HS-5 (cell line): ENCODE measurements at regions not wholly inside any gene's neighbourhood (a gene's known extent, or its start where the extent isn't known, plus 50 kb on each side); places are given as distances from the start of the nearest gene placed in this dataset.

Experiments used
- DNase-seq: peaks from one replicate; pipeline ENCODE4 v3.0.0-alpha.2; 2012; ENCODE audit warnings: low read depth

DNA sequence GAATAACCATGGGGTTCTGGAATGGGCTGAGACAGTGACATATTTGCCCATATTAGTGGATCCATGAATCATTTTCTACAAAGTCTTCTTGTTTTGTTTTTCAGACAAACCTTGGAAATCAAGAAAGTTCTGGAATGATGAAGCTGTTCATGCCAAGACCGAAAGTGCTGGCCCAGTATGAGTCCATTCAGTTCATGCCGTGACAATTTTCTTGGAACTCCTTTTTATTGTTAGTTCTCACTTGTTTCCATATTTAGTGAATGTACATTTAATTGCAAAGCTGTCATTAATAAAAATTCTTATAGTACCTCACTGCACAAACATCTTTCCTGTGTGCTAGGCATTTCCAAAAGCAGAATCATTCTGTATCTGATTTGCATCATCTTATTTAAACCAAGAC lies 100.6 kb upstream of the KCNJ15 start:
- no peak for DNase-seq

DNA sequence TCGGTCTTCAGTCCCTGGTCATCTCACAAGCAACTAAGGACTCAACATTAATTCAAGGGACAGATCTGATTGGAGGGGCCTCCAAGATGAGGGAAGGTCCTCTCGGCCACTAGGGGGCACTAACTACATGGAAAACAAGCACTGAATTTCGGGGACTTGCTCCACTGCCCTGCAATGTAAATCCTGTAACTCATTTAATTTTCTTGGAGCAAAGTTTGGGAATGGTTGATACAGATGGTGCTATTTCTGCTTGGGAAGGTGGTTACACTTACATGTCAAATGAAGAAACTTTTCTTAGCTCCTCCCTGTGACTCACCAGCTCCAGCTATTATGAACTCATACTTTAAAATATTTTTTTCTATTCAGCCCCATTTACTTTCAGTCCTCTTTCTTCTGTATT lies 97.4 kb upstream of the KCNJ15 start:
- no peak for DNase-seq

DNA sequence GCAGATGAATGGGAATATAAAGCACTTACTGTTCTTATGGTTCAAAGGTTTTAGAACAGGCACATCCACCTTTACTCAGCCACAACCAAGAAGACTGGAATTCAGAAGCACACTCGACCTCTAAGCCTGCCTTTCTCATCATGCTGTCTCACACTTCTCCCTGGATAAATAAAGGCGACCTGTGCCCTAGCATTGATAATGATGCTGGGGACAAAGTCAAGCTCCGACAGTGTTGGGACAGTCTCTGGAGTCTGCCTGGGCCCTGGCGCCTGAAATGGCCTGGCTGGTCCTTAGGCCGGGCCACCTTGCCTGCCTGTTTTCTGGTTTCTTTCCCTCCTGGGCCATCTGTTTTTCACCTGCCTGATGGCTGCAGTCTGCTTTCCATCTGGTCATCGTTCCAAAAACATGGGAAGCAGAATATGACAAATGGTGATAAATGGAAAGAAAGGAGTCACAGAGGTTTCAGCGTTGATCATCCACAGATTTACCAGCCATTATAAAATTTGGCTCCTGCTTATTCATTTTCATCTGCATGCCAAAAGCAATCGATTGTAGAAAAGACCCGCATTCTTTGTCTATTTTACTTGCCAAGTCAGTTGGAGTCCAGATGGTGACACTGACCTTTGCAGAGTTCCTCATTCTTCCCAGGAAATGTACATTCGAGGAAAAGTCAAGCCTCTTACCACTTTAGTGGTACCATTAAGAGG lies 91.2 kb upstream of the KCNJ15 start:
- DNase-seq = no peak

DNA sequence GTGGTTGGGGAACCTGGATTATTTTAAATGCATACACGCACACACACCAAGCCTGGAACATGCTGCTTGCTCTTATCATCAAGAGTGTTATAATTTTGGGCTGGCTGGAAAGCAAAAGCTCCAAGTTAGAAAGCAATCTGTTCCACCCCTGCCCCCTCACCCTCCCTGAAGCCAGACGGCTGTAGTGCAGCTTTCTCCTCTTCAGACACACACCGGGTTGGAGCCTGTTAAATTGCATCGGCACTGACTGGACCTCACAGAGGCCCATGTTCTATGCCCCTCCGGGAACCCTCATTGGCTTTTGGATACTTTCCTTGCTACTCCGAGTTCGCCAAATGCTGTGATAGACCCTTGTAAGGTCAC lies 90.6 kb upstream of the KCNJ15 start:
- DNase-seq = no peak

DNA sequence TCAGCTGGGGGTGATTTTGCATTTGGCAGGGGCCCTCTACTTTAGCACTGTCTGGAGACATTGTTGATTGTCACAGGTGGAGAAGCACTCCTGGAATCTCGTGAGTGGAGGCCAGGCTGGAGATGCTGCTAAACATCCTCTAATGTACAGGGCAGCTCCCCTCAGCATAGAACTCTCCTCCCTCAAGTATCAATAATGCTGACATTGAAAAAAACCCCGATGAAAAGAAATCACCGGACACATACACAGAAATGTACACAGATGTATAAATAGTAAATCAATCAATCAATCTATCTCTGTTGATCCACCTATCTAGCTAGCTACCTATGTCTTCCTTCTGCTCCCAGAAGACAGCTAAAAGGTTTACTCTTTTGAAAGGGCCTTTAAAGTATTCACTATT lies 89.4 kb upstream of the KCNJ15 start:
- no peak for DNase-seq

DNA sequence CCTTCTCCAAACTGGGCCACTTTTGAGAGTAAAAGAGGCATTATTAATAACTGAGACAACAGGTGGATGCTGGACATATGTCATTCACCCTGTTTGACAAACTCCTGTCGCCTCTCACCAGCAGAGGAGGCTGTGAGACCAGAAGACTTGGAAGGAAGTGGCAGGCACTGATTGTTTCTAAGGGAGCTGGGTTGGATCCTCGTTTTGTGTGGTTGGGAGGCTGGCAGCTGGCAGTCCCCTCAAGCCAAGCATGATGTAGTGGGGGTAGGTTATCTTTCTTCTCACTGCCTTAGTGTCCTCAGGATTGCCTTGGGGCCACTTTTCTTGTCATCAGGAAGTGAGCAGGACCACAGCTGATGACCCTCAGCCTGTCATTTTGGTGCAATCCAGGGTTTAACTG lies 86.5 kb upstream of the KCNJ15 start:
- no peak for DNase-seq

DNA sequence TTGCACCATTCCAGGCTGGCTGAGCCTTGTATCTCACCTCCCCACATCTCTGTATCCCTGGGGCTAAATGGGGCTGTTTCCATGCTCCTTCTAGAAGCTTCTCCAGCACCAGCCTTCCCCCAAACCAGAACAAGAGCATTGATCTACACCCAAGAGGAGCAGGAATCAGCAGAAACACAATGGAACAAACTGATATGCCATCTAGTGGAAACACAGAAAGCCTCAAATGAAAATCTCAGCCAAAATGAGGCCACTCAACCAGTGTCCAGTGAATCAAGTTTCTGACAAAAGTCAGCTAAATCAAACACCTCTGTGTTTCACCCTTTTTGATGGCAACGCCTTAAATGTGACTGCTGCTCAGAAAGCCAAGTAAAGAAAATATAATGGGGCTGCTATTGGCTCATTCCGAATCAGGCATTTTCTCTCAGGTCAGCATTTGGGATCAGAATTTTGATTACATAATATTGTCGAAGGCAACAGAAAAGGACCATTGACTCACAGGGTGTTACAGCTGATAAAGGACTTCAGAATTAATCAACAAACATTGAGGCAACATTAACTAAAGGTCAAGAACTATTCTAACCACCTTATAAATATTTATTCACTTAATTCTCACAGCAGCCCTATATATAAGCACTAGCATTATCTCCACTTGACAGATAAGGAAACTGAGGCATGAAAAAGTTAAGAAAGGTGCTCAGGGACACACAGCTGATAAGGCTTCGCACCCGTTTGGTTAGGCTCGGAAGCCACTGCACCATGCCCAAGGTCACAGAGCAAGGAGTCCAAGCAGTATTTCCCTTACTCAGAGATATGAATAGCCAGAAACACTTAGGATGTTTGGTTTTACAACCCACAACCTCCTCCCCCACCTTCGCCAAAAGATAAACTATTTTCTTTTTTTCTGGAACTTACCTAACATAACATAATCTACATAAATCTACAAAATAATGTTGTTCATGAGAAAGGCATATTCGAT lies 85.8 kb upstream of the KCNJ15 start:
- no peak for DNase-seq

DNA sequence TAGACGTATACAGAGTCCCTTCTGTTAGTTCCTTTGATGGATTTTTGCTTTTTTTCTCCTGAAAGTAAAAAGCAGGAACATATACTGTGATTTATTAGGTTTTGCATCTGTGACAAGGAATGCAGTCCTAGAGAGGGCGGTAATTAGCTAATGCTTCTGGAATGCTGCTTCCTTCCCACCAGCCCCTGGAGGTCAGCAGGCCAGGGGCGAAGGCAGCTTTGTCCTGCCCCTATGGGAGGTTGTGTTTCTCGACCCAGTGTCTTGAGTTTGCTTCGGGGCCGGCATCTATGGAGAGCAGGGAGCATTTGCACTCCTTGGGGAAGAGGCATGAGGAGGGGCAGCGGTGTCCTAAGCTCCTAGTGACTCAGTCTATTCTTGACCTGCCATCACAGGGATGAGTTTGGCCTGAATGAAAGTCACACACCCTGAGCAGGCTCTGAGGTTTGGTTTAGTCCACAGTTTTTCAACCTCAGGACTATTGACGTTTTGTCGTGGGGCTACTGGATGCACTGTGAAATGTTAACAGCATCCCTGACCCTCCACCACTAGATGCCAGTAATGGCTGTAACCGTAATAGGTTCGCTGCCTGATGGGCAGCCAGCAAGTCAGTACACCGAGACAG lies 85.0 kb upstream of the KCNJ15 start:
- peak; percentile 51 for DNase-seq

DNA sequence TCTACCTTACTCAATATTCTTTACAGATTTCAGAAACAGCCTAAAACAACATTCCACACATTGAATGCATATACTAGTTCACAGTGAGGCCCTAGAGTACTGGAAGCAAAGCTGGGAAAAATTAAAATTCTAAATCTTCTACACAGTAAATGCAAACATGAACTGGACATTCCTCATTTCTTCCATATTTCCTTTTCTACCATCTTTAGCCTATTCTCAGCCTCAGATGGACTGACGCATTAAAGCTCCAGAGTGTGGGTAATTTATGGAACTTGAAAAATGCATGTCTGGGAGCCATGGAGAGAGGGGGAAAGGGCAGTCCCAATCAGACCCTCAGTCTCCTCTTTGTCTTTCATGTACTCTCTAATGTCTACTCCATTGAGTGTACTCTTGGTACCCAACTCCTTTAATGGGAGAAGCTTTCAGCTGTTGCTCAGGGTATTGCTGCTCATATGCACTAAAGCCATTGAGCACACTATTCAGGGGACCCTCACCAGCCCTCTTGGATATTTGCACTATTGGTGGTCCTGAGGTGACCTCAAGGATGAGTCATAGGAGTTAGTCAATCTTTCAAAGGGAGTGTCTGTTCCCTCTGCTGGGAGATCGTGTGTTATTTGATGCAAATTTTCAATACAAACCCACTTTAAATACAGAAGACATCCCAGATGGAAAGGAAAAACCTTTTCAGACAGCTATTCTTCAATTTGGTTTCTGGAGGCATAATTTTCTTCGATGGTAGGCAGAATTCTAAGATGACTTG lies 83.3 kb upstream of the KCNJ15 start:
- no peak for DNase-seq

DNA sequence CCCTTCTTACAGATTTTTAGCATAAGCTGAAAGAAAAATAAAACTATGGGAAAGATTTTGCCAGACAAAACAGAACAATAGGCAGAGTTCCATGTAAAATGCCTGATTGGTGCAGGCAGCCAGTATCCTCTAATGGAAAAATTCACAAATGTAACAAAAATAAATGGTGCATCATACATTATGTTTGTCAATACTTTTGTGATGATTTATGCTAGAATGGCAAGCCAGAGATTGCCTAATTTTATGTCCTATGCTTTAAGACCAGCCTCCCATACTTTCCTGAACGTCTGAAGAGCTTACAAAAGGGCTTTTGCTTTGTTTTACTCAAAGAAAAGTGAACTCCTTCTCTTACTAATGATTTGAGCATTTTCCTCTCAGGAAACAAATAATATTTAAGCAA lies 81.5 kb upstream of the KCNJ15 start:
- DNase-seq = no peak

DNA sequence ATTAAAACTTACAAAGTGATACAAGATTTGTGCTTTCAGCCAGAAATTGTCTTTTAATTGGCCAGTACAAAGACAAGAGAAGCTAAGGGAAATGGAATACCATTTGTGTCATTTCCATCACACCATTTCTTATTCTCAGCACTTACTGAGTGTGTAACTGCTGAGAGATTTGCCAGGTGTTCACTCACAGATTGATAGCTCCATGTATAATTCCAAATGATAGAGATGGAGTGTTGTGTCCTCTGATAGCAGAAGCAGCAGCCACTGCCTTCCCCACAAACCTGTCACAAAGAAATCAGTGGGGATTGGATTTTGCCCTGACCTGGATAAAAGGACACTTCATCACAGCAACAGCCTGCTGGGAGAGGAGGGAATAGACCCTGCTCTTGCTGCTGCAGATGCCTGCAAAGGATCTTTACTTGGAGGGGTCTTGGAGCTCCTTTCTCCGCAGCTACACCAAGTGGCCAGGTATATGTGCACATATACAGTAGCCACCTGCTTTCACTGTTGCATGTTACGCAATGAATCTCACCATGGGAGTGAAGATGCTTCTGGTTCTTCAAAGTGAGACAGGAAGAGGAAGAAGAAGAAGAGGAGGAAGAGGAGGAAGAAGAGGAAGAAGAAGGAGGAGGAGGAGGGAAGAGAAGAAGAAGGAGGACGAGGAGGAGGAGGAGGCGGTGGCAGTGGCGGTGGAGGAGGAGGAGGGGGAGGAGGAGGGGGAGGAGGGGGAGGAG lies 78.7 kb upstream of the KCNJ15 start:
- no peak for DNase-seq

DNA sequence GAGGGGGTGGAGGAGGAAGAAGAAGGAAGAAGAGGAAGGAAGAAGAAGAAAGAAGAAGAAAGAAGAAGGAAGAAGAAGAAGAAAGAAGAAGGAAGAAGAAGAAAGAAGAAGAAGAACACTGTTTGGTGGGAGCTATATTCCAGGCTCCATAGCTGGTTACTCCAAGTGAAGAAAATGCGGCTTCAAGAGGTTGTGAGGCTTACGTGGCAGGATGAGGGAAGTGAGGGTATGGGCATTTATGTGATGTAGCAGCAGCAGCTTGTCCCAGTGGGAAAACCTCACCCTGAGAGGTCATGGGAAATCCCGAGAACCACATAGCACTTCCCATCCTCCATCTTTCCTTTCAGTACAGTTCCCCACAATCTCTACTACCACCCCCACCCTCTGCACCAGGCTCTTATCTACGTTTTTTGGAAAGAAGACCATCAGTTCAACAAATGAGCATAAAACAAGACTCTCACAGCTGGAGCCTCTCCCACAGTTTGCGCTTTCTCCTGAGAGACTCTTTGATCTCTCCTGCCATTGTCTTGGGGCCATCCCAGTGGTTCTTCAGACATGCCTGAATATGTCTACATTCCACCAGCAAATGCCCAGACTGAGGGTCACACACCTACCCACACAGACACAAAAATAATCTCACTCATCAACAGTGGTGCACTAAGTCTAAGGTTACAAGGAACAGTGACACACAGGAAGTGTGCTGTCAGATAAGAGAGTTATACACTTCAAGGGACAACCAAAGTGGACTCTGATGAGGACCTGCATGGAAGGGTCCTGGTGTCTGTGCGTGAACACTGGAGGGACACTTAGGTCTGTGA lies 77.9 kb upstream of the KCNJ15 start:
- DNase-seq = no peak

DNA sequence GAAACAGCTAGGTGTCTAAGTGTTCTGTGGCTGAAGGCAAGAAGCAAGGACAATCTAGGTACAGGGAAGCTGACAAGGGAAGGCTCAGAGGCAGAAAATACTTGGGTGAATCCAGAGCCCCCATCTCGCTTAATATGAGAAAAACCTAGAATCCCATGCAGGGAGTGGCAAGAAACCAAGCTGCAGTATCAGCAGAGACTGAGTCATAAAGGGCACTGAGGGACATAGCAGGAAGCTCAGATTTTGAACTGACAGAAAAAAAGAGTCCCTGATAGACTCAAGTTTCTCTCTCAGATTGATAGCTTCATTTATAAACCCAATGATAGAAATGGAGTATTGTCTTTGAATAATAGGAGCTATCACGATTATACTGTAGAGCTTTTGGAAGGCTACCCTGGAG lies 77.3 kb upstream of the KCNJ15 start:
- DNase-seq = no peak

DNA sequence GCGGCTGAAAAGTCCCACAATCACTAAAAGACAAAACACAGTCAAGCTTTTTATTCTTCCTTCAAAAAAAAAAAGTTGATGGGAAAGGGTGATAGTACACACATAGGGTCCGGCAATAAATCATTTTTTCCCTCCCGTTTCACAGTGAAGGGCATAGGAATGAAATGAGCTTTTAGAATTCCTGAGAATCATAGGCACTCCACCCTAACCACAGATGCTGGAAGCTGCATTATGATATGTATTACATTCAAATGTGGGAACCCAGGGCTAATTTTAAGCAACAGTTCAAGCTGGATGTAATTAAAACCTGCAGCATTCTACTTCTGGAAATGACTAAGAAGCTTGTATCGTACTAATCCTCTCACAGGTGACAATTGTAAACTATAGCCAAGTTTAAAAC lies 75.7 kb upstream of the KCNJ15 start:
- DNase-seq = no peak

DNA sequence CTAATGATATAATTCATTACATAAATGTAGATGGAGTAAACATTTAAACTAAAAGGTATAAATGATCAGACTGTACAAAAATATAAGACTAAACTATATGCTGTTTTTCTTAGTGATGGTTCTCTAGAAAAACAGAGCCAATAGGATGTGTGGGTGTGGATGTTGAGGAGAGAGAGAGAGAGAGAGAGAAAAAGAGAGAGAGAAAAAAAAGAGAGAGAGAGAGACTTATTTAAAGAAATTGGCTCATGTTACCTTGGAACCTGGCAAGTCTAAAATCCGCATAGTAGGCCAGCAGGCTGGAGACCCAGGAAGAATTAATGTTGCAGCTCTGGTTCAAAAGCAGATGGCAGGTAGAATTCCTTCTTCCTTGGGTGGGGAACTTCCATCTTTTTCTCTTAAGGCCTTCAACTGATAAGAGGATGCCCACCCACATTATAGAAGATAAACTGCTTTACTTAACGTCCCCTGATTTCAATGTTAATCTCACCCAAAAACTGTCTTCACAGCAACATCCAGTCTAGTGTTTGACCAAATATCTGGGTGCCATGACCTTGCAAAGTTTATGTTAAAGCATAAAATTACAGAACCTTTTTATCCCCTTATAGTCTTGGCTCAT lies 74.3 kb upstream of the KCNJ15 start:
- DNase-seq = no peak

DNA sequence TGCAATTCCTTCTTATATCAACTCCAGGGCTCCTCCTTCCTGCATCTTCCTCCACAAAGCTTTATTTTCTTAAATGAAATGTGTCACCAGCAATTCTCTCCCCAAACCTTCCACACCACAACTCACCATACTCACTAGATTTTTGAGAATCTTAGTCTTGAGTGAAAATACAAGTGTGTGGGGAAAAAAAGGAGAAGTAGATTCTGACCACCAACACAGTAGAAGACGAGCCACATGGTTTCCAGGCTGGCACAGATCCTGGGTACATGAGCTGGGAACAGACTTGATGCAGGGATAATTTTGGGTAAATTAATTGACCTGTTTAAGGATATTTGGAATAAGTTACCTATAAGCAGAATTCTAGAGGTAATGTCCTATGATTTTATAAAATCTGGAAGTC lies 72.8 kb upstream of the KCNJ15 start:
- no peak for DNase-seq

DNA sequence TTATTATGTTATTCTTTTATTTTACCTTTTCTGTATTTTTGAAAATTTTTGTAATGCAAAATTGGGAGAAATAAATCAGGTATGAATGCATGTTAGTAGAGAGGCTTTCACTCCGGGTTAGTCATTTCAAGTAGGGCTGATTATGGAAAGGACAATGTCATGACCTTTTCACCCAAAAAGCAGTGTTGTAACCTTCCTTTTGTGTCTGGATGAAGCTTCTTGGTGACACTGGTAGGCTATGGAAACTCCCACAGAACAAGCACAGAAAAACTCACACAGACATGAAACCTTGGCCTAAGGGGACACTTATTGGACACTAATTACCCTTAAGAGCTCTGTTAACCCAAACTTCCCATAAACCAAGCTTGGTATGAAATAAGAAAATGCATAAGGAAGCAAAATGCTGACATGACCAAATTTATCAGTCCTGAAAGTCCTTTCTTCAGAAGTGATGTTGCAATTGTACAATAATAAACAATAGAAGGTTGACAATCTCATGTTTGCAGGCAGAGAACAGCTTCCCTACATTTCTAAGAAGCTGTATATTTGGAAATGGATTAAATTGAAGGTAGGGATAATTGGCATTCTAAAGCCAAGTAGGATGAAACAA lies 70.0 kb upstream of the KCNJ15 start:
- DNase-seq = no peak

DNA sequence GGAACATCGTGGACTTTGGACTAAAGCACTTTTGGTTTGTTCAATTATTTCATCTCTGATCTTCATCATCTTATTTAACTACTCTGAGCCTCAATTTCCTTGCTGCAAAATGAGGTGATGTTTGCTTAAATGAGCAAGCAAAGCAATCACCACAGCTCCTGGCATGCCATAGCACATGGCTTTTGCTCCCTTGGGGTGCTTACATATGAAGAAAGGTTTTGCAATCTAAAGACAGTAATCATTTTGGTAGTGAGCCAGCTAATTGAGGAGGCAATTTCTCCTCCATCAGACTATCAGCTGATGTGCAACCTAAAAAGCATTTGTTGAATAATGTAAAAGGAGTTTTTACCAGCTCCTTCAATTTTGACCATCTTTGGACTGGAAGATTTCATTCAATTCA lies 68.8 kb upstream of the KCNJ15 start:
- DNase-seq = no peak

DNA sequence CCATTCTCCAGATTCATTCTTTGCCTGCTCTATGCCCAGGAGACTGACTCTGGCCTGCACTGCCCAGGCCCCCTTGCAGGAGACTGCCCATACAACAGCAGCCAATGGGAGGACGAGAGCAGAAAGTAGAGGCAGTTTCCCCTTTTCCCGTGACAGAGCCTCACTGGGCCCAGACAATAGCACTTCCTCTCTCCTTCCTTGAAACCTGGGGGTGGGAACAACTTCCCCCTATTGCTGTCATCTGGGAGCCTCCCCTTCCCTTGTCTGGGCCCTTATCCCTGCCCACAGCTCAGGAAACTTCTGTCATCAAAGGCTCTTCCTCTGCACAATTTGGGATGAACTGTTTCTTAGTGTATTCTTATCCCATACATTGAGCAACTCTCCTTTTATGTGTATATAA lies 60.8 kb upstream of the KCNJ15 start:
- DNase-seq = no peak

DNA sequence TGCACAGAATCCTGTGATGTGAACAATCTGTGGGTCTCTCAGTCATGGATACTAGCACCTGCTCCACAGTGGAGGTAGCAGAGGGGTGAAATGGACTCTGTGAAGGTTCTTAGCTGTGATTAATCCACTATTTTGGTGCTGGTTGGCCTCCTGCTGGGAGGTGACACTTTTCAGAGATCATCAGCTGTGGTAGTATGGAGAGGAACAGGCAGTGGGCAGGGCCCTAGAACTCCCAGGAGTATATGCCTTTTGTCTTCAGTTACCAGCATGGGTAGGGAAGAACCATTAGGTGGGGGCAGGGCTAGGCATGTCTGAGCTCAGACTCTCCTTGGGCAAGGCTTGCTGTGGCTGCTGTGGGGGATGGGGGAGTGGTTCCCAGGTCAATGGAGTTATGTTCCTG lies 54.0 kb upstream of the KCNJ15 start:
- DNase-seq = no peak
